Upper lobe of left lung (tissue), 4 donors: ENCODE measurements at regions not wholly inside any gene's neighbourhood (a gene's known extent, or its start where the extent isn't known, plus 50 kb on each side); places are given as distances from the start of the nearest gene placed in this dataset.

Experiments
- EP300 ChIP-seq, 4 donors: sonication (generic); formaldehyde crosslinking; IDR thresholded peaks; one replicate each; pipeline ENCODE4 v1.5.1; 2017; ENCODE audit warnings: antibody characterized with exemption in 4 of 4, control low read depth in 2 of 4
- POLR2A ChIP-seq, 4 donors: fragments of 450-650 bp; IDR thresholded peaks; one replicate each; pipeline ENCODE4 v1.5.1; 2016 to 2017; ENCODE audit warnings: antibody characterized with exemption in 4 of 4, mild to moderate bottlenecking in 2 of 4
- POLR2AphosphoS5 ChIP-seq, 2 donors: sonication (generic); formaldehyde crosslinking; IDR thresholded peaks; one replicate each; pipeline ENCODE4 v1.5.1; 2017; ENCODE audit warnings: antibody characterized with exemption in 2 of 2
- TF ChIP-seq, protein P1 (sequence below), 6 experiments: fragments of 450-650 bp in 4 of 6; fragments of 200-600 bp in 2 of 6; sonication (generic) in 2 of 6; IDR thresholded peaks; one replicate each; pipeline ENCODE4 v1.5.1; 2016 to 2019; ENCODE audit warnings: antibody characterized with exemption in 6 of 6

DNA sequence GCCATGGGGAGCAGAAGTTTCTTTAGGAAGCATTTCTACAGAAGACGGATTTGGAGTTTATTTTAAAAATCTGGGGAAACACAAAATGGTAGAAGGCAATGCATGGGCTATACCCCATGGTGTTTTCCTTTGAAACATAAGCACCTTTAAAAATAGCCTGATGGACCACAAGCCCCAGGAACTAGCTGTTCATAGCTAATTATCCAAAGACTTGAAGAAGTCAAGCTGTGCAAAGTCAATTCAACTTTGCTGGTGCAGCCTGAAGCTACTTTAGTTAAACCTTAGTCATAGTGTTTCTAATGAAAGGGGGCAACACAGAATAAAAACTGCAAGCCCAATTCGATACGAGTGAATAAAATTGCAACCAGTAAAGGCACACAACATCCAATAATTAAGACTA lies 732.5 kb downstream of the GALC start:
- TF ChIP-seq, protein P1, sequence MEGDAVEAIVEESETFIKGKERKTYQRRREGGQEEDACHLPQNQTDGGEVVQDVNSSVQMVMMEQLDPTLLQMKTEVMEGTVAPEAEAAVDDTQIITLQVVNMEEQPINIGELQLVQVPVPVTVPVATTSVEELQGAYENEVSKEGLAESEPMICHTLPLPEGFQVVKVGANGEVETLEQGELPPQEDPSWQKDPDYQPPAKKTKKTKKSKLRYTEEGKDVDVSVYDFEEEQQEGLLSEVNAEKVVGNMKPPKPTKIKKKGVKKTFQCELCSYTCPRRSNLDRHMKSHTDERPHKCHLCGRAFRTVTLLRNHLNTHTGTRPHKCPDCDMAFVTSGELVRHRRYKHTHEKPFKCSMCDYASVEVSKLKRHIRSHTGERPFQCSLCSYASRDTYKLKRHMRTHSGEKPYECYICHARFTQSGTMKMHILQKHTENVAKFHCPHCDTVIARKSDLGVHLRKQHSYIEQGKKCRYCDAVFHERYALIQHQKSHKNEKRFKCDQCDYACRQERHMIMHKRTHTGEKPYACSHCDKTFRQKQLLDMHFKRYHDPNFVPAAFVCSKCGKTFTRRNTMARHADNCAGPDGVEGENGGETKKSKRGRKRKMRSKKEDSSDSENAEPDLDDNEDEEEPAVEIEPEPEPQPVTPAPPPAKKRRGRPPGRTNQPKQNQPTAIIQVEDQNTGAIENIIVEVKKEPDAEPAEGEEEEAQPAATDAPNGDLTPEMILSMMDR (IDR thresholded peaks at IDR 0.05): no peak
- TF ChIP-seq POLR2AphosphoS5 (IDR thresholded peaks at IDR 0.05) (no peak), POLR2A (IDR thresholded peaks at IDR 0.05) (no peak), EP300 (IDR thresholded peaks at IDR 0.05) (no peak)
